Endodermal cell (in vitro differentiated cells): ENCODE measurements at regions not wholly inside any gene's neighbourhood (a gene's known extent, or its start where the extent isn't known, plus 50 kb on each side); places are given as distances from the start of the nearest gene placed in this dataset.

ENCODE experiments used
- DNase-seq: peaks from one replicate; pipeline ENCODE4 v3.0.0-alpha.2; 2017
- H3K27ac ChIP-seq: 2 replicates; pipeline ENCODE4 v1.5.1; 2013; ENCODE audit warnings: mild to moderate bottlenecking, low read depth, low read length, moderate library complexity
- H3K27me3 ChIP-seq: 2 replicates; pipeline ENCODE4 v1.6.1; 2013; ENCODE audit warnings: mild to moderate bottlenecking, low read length, moderate library complexity; ENCODE audit not compliant: insufficient read depth, control insufficient read depth, poor library complexity, severe bottlenecking
- H3K36me3 ChIP-seq: 2 replicates; pipeline ENCODE4 v1.7.0; 2013; ENCODE audit warnings: mild to moderate bottlenecking, low read length, moderate library complexity; ENCODE audit not compliant: control insufficient read depth, insufficient read depth
- H3K4me1 ChIP-seq: one replicate; pipeline ENCODE4 v1.7.0; 2013; ENCODE audit warnings: low read length; ENCODE audit not compliant: control insufficient read depth, insufficient read depth
- H3K4me3 ChIP-seq: 2 replicates; pipeline ENCODE4 v1.5.1; 2013; ENCODE audit warnings: mild to moderate bottlenecking, low read length, moderate library complexity
- H3K9ac ChIP-seq: 2 replicates; pipeline ENCODE4 v1.6.1; 2013; ENCODE audit warnings: mild to moderate bottlenecking, low read length, moderate library complexity; ENCODE audit not compliant: poor library complexity, severe bottlenecking; ENCODE audit errors: extremely low read depth
- H3K9me3 ChIP-seq: 2 replicates; pipeline ENCODE4 v1.6.1; 2013; ENCODE audit warnings: mild to moderate bottlenecking, low read length, moderate library complexity; ENCODE audit not compliant: control insufficient read depth
- H3K27ac Mint-ChIP-seq: 2 replicates; pipeline ENCODE4 v1.8.0; 2020; ENCODE audit warnings: mixed read lengths
- H3K27me3 Mint-ChIP-seq: 2 replicates; pipeline ENCODE4 v1.8.0; 2021; ENCODE audit warnings: mild to moderate bottlenecking, mixed read lengths; ENCODE audit not compliant: insufficient read depth
- H3K36me3 Mint-ChIP-seq: 2 replicates; pipeline ENCODE4 v1.8.0; 2020; ENCODE audit warnings: low read depth, mixed read lengths
- H3K4me1 Mint-ChIP-seq: 2 replicates; pipeline ENCODE4 v1.8.0; 2020; ENCODE audit warnings: mixed read lengths
- H3K4me3 Mint-ChIP-seq: 2 replicates; pipeline ENCODE4 v1.8.0; 2020; ENCODE audit warnings: mild to moderate bottlenecking, moderate library complexity, mixed read lengths
- H3K9me3 Mint-ChIP-seq: 2 replicates; pipeline ENCODE4 v1.8.0; 2020; ENCODE audit warnings: mild to moderate bottlenecking, mixed read lengths
- CTCF ChIP-seq: fragments of 200-600 bp; sonication (generic); conservative IDR thresholded peaks from 2 replicates; pipeline ENCODE4 v1.5.0; 2021; ENCODE audit warnings: antibody characterized with exemption, mild to moderate bottlenecking
- WGBS, 2 experiments: methylation state at CpG; one replicate each; pipeline versions ENCODE4 v1.1.5 to v1.1.7; 2013; ENCODE audit warnings: missing lambda C conversion rate in 2 of 2, mixed read lengths in 1 of 2; ENCODE audit not compliant: insufficient coverage in 1 of 2, insufficient read length in 1 of 2; 5-methylcytosine and 5-hydroxymethylcytosine counted together

- WGBS, 2 experiments = 86% methylated on average over 1 of the region's 3 CpGs; no CpG with 5 or more reads in 1 of the 2 experiments
- no peaks in the 10 kb centered on the region for H3K9me3 ChIP-seq
- Mint-ChIP-seq H3K27ac (no peak overlapping the region), H3K27me3 (no peaks in the 10 kb centered on the region), H3K36me3 (no peaks in the 10 kb centered on the region), H3K4me3 (no peak overlapping the region), H3K4me1 (peaks cover 5% of the 10 kb centered on the region), H3K9me3 (no peaks in the 10 kb centered on the region)
- no peaks in the 10 kb centered on the region for H3K4me1 ChIP-seq
- TF ChIP-seq CTCF = no peak
- H3K4me3 ChIP-seq = no peak overlapping the region
- no peak overlapping the region for H3K27ac ChIP-seq
- H3K27me3 ChIP-seq = no peaks in the 10 kb centered on the region
- H3K36me3 ChIP-seq = no peaks in the 10 kb centered on the region
- H3K9ac ChIP-seq = no peak overlapping the region
- no peak for DNase-seq
These were observed 381.8 kb upstream of the LCORL start for GRCh38 chr4:18403327-18403726.

- Mint-ChIP-seq H3K9me3 (no peaks in the 10 kb centered on the region), H3K4me1 (peaks cover 5% of the 10 kb centered on the region), H3K27me3 (no peaks in the 10 kb centered on the region), H3K4me3 (no peak overlapping the region), H3K27ac (no peak overlapping the region), H3K36me3 (no peaks in the 10 kb centered on the region)
- H3K9ac ChIP-seq = no peak overlapping the region
- H3K27me3 ChIP-seq = no peaks in the 10 kb centered on the region
- no peaks in the 10 kb centered on the region for H3K36me3 ChIP-seq
- no peaks in the 10 kb centered on the region for H3K4me1 ChIP-seq
- H3K4me3 ChIP-seq = no peak overlapping the region
- 93% methylated on average over 1 of the region's 1 CpG; no CpG with 5 or more reads in 1 of the 2 experiments for WGBS, 2 experiments
- no peak for TF ChIP-seq CTCF
- H3K9me3 ChIP-seq = no peaks in the 10 kb centered on the region
- no peak overlapping the region for H3K27ac ChIP-seq
- no peak for DNase-seq
These were observed 380.3 kb upstream of the LCORL start for GRCh38 chr4:18401868-18402267.

GRCh38 chr4:18401425-18401824 is 379.9 kb upstream of the LCORL start:
- 86 to 100% methylated on average over 1 to 2 of the region's 2 CpGs for WGBS, 2 experiments
- Histone ChIP-seq H3K27ac (no peak overlapping the region), H3K4me3 (no peak overlapping the region), H3K36me3 (no peaks in the 10 kb centered on the region), H3K27me3 (no peaks in the 10 kb centered on the region), H3K9ac (no peak overlapping the region), H3K9me3 (no peaks in the 10 kb centered on the region), H3K4me1 (no peaks in the 10 kb centered on the region)
- Mint-ChIP-seq H3K4me1 (peaks cover 5% of the 10 kb centered on the region), H3K36me3 (no peaks in the 10 kb centered on the region), H3K27me3 (no peaks in the 10 kb centered on the region), H3K9me3 (no peaks in the 10 kb centered on the region), H3K4me3 (no peak overlapping the region), H3K27ac (no peak overlapping the region)
- no peak for TF ChIP-seq CTCF
- DNase-seq = no peak
